ENCODE measurements at regions not wholly inside any gene's neighbourhood (a gene's known extent, or its start where the extent isn't known, plus 50 kb on each side); places are given as distances from the start of the nearest gene placed in this dataset.
A peak's percentile ranks its signal among the peaks of the same experiment; 100 is the strongest.

DNA sequence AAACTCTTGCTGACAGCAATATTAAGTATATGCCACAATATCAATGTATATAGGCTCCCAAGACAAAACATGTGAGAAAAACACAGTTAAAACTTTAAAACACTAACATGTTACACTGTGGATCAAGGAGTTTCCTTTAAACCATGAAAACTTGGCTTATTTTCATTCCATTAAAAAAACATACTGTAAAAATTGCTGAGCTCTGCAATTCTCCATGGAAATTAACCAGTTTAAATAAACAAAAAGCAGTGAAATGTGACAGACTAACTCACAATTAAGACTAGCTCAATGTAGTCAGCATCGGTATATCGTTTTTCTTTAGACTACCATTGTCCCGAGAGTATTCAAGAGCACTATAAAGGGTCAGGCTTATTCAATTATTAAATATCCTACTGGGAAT is 930.5 kb upstream of the SLITRK1 start:
- Histone ChIP-seq H3K18ac (ENCODE audit: low read depth, low read length) (no peak overlapping the region), H4K20me1 (ENCODE audit: insufficient read depth, low read length) (no peaks in the 10 kb centered on the region), H2AFZ (replicated peaks; ENCODE audit: low read length, poor library complexity) (no peak overlapping the region), H3K9me1 (ENCODE audit: insufficient read depth, low read length) (no peaks in the 10 kb centered on the region), H2AK5ac (ENCODE audit: low read depth, low read length) (no peak overlapping the region), H3K9ac (ENCODE audit: low read depth, low read length) (no peak overlapping the region), H3K27ac (ENCODE audit: insufficient read depth, low read length) (no peak overlapping the region), H3K4ac (ENCODE audit: low read depth, low read length) (no peak overlapping the region), H3K4me3 (ENCODE audit: insufficient read depth, low read depth, low read length) (no peak overlapping the region), H2BK15ac (ENCODE audit: low read depth, low read length) (no peak overlapping the region), H3K36me3 (ENCODE audit: control insufficient read depth, insufficient read depth, low read length) (no peaks in the 10 kb centered on the region), H2BK120ac (ENCODE audit: low read depth, low read length) (no peak overlapping the region), H2BK20ac (ENCODE audit: low read depth, low read length) (no peak overlapping the region), H3K4me1 (ENCODE audit: control insufficient read depth, insufficient read depth, low read length) (no peaks in the 10 kb centered on the region), H2AK9ac (replicated peaks; ENCODE audit: low read depth, low read length, poor library complexity) (no peak overlapping the region), H3K56ac (ENCODE audit: extremely low read depth, insufficient read depth, low read length) (no peak overlapping the region), H3K9me3 (ENCODE audit: control insufficient read depth, insufficient read depth, low read length) (0 out of 2 replicates have a peak, but pooled peaks cover 2% of the 10 kb centered on the region), H3K23ac (ENCODE audit: low read depth, low read length) (no peak overlapping the region), H3K79me1 (ENCODE audit: low read depth in 1 of 2, low read length in 2 of 2) (no peaks in the 10 kb centered on the region), H4K5ac (ENCODE audit: low read depth, low read length) (no peak overlapping the region), H3K14ac (replicated peaks; ENCODE audit: low read depth, low read length) (no peak overlapping the region), H3K27me3 (ENCODE audit: control insufficient read depth, insufficient read depth, low read length) (no peaks in the 10 kb centered on the region), H3K4me2 (ENCODE audit: low read depth, low read length) (no peak overlapping the region), H4K91ac (ENCODE audit: insufficient read depth, low read depth, low read length) (no peak overlapping the region), H2BK5ac (ENCODE audit: low read depth, low read length, poor library complexity, severe bottlenecking) (no peak overlapping the region), H4K8ac (ENCODE audit: low read depth in 2 of 2, low read length in 2 of 2) (no peak overlapping the region)
- in situ Hi-C loops (cut with MboI; ENCODE audit: low sequenced_read_pairs) (no loop called here), intact Hi-C loops (cut with micrococcal nuclease) (no loop called here), dilution Hi-C loops (cut with HindIII; ENCODE audit: low sequenced_read_pairs, unreplicated experiment) (no loop called here)
- TF ChIP-seq MAFK (IDR thresholded peaks at IDR 0.05; ENCODE audit: low read depth, low read length): peak; percentile 94
- TF ChIP-seq, protein P1, sequence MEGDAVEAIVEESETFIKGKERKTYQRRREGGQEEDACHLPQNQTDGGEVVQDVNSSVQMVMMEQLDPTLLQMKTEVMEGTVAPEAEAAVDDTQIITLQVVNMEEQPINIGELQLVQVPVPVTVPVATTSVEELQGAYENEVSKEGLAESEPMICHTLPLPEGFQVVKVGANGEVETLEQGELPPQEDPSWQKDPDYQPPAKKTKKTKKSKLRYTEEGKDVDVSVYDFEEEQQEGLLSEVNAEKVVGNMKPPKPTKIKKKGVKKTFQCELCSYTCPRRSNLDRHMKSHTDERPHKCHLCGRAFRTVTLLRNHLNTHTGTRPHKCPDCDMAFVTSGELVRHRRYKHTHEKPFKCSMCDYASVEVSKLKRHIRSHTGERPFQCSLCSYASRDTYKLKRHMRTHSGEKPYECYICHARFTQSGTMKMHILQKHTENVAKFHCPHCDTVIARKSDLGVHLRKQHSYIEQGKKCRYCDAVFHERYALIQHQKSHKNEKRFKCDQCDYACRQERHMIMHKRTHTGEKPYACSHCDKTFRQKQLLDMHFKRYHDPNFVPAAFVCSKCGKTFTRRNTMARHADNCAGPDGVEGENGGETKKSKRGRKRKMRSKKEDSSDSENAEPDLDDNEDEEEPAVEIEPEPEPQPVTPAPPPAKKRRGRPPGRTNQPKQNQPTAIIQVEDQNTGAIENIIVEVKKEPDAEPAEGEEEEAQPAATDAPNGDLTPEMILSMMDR (conservative IDR thresholded peaks at IDR 0.05; ENCODE audit: low read depth, low read length): no peak
- DNase-seq (no peak), ATAC-seq (ENCODE audit: low read depth) (no peak)
- ChIA-PET POLR2A (ENCODE audit: unreplicated experiment) (no interaction called here), CTCF (no interaction called here)
- no CpG with 5 or more reads among the region's 3 CpGs for WGBS, 2 experiments (ENCODE audit: extremely low coverage in 2 of 2, insufficient read length in 1 of 2)
- no TSS peak for BruUV-seq (replicated peaks)

All from IMR-90 (cell line).